A549 (cell line): ENCODE measurements at regions not wholly inside any gene's neighbourhood (a gene's known extent, or its start where the extent isn't known, plus 50 kb on each side); places are given as distances from the start of the nearest gene placed in this dataset.
A peak's percentile ranks its signal among the peaks of the same experiment; 100 is the strongest.

Experiments used
- ATAC-seq, 2 experiments: fragments of 200-7000 bp in 1 of 2; fragments of >200 bp in 1 of 2; cut with Nextera tagmentation in 1 of 2; cut with Tn5 transposase in 1 of 2; 3 replicates each; pipeline versions ENCODE4 v1.8.0 to v1.9.1; 2018 to 2020; ENCODE audit warnings: mild to moderate bottlenecking in 1 of 2, moderate library complexity in 1 of 2
- CTCF ChIA-PET: fragments of 300-600 bp; sonication (Branson Sonifier 250); formaldehyde crosslinking; extraction: SDS; loops from one replicate; lab custom pipeline; 2021; ENCODE audit warnings: antibody characterized with exemption, inconsistent platforms; lab: Yijun Ruan, JAX
- POLR2A ChIA-PET: fragments of 350-600 bp; formaldehyde crosslinking; extraction: SDS; loops from one replicate; lab custom pipeline; 2021; ENCODE audit warnings: antibody characterized with exemption, inconsistent platforms; lab: Yijun Ruan, JAX
- DNase-seq, 2 experiments: peaks; one replicate each; pipeline versions ENCODE4 v3.0.0 to v3.0.0-alpha.2; 2011 to 2016; ENCODE audit warnings: low read depth in 1 of 2, low spot score in 1 of 2
- FAIRE-seq: peaks from 2 replicates; lab custom pipeline; 2011; peaks lifted over from hg19 to GRCh38; lab: Jason Lieb, UNC
- H3K27ac ChIP-seq, 2 experiments: fragments of >200 bp; sonication (Bioruptor Twin); formaldehyde crosslinking; 3 replicates each; pipeline ENCODE4 v1.5.1; 2016 to 2017
- H3K4me1 ChIP-seq: fragments of >200 bp; sonication (Bioruptor Twin); formaldehyde crosslinking; 3 replicates; pipeline ENCODE4 v1.6.1; 2016
- H3K4me2 ChIP-seq: fragments of >200 bp; sonication (Bioruptor Twin); formaldehyde crosslinking; 3 replicates; pipeline ENCODE4 v1.6.1; 2016
- H3K4me3 ChIP-seq: fragments of >200 bp; sonication (Bioruptor Twin); formaldehyde crosslinking; 3 replicates; pipeline ENCODE4 v1.5.1; 2016
- H3K9me3 ChIP-seq: fragments of >200 bp; sonication (Bioruptor Twin); formaldehyde crosslinking; 3 replicates; pipeline ENCODE4 v1.6.1; 2016
- BCL3 ChIP-seq: fragments of >200 bp; sonication (Bioruptor Twin); formaldehyde crosslinking; IDR thresholded peaks from 3 replicates; pipeline ENCODE4 v1.6.1; 2016
- BHLHE40 ChIP-seq: IDR thresholded peaks from 2 replicates; pipeline ENCODE4 v1.6.1; 2012; ENCODE audit warnings: low read depth, low read length, inconsistent platforms
- CBX2 ChIP-seq: fragments of 200-600 bp; sonication (generic); IDR thresholded peaks from 2 replicates; pipeline ENCODE4 v1.6.1; 2016; ENCODE audit warnings: low read depth, mild to moderate bottlenecking, borderline replicate concordance
- CBX8 ChIP-seq: fragments of 200-600 bp; sonication (generic); IDR thresholded peaks from 2 replicates; pipeline ENCODE4 v1.6.1; 2016
- CTCF ChIP-seq: fragments of >200 bp; sonication (Bioruptor Twin); formaldehyde crosslinking; IDR thresholded peaks from 3 replicates; pipeline ENCODE4 v1.5.1; 2016
- ELK1 ChIP-seq: fragments of 150-350 bp; IDR thresholded peaks from 2 replicates; pipeline ENCODE4 v1.6.1; 2014; ENCODE audit warnings: low read depth, mild to moderate bottlenecking, low read length
- FOXS1 ChIP-seq: fragments of 250-450 bp; sonication (Bioruptor Pico); IDR thresholded peaks from 2 replicates; pipeline ENCODE4 v1.5.0; 2020; ENCODE audit warnings: mild to moderate bottlenecking, moderate library complexity
- MAFK ChIP-seq: fragments of 450-650 bp; IDR thresholded peaks from 2 replicates; pipeline ENCODE4 v1.6.1; 2014; ENCODE audit not compliant: partially characterized antibody
- MYC ChIP-seq: IDR thresholded peaks from 2 replicates; pipeline ENCODE4 v1.6.1; 2012; ENCODE audit warnings: mild to moderate bottlenecking, inconsistent platforms, low read length, improper control_type of control experiment, borderline replicate concordance
- NFE2L2 ChIP-seq: fragments of 150-350 bp; conservative IDR thresholded peaks from 2 replicates; pipeline ENCODE4 v1.6.1; 2014; ENCODE audit warnings: low read length
- NPAS2 ChIP-seq: fragments of 250-450 bp; sonication (Bioruptor Pico); IDR thresholded peaks from 2 replicates; pipeline ENCODE4 v1.8.0; 2022; ENCODE audit warnings: mild to moderate bottlenecking, moderate library complexity, borderline replicate concordance
- PBX3 ChIP-seq: IDR thresholded peaks from 2 replicates; pipeline ENCODE4 v1.6.1; 2012
- RAD21 ChIP-seq, 2 experiments: fragments of >200 bp in 1 of 2; sonication (Bioruptor Twin) in 1 of 2; formaldehyde crosslinking in 1 of 2; IDR thresholded peaks in 1 of 2; conservative IDR thresholded peaks in 1 of 2; 2 replicates in 1 of 2; 3 replicates in 1 of 2; pipeline ENCODE4 v1.6.1; 2012 to 2018; ENCODE audit warnings: inconsistent platforms in 1 of 2
- REST ChIP-seq: fragments of 200-600 bp; sonication (generic); IDR thresholded peaks from 2 replicates; pipeline ENCODE4 v1.6.1; 2016; ENCODE audit warnings: antibody characterized with exemption, mild to moderate bottlenecking, moderate library complexity
- RNF2 ChIP-seq: fragments of 200-600 bp; sonication (generic); IDR thresholded peaks from 2 replicates; pipeline ENCODE4 v1.6.1; 2016; ENCODE audit warnings: low read depth, mild to moderate bottlenecking, antibody characterized with exemption, moderate library complexity, borderline replicate concordance
- SREBF2 ChIP-seq: fragments of 450-650 bp; IDR thresholded peaks from 2 replicates; pipeline ENCODE4 v1.6.1; 2014; ENCODE audit warnings: mild to moderate bottlenecking, moderate library complexity
- TFCP2L1 ChIP-seq: fragments of 250-450 bp; sonication (Bioruptor Pico); IDR thresholded peaks from 2 replicates; pipeline ENCODE4 v1.5.0; 2021; ENCODE audit warnings: mild to moderate bottlenecking
- TP53 ChIP-seq: fragments of 250-450 bp; sonication (Bioruptor Pico); IDR thresholded peaks from 2 replicates; pipeline ENCODE4 v1.5.0; 2021; ENCODE audit warnings: mild to moderate bottlenecking, moderate library complexity
- USF2 ChIP-seq: fragments of 450-650 bp; IDR thresholded peaks from 2 replicates; pipeline ENCODE4 v1.6.1; 2014; ENCODE audit warnings: antibody characterized with exemption
- ZSCAN20 ChIP-seq: fragments of 250-450 bp; sonication (Bioruptor Pico); IDR thresholded peaks from 2 replicates; pipeline ENCODE4 v1.8.0; 2022; ENCODE audit warnings: mild to moderate bottlenecking, moderate library complexity
- WGBS: methylation state at CpG from one replicate; pipeline ENCODE4 v1.1.6; 2017; ENCODE audit errors: missing lambda C conversion rate; 5-methylcytosine and 5-hydroxymethylcytosine counted together

GRCh38 chr13:76632401-76633044 lies 253.7 kb downstream of the KCTD12 start:
- no peak for ATAC-seq
- no peak overlapping the region for H3K27ac ChIP-seq
- no peak overlapping the region for H3K4me3 ChIP-seq
- no peak overlapping the region for H3K4me2 ChIP-seq
- CTCF ChIA-PET: no interaction called here
- WGBS: 5% methylated on average over 3 of the region's 3 CpGs
- H3K9me3 ChIP-seq: no peaks in the 10 kb centered on the region
- H3K4me1 ChIP-seq: no peaks in the 10 kb centered on the region
- TF ChIP-seq CBX8 (no peak), REST (peak; percentile 61; the same call in 1 of the 2 replicates), RAD21 (conservative IDR thresholded peaks at IDR 0.05 in 1 of 2, IDR thresholded peaks at IDR 0.05 in 1 of 2) (no peak), CTCF (no peak), RNF2 (no peak), BHLHE40 (no peak), ZSCAN20 (CRISPR knock-in tag) (no peak), MYC (no peak), NFE2L2 (no peak)
- TF ChIP-seq, all 56 proteins: peak for 1
- no peak for FAIRE-seq
- DNase-seq: no peak
- POLR2A ChIA-PET: no interaction called here

GRCh38 chr13:76630629-76631230 lies 255.5 kb downstream of the KCTD12 start:
- FAIRE-seq: no peak
- Histone ChIP-seq H3K9me3 (no peaks in the 10 kb centered on the region), H3K27ac (no peak overlapping the region), H3K4me1 (no peaks in the 10 kb centered on the region), H3K4me3 (no peak overlapping the region), H3K4me2 (no peak overlapping the region)
- WGBS: 4% methylated on average over 5 of the region's 5 CpGs
- no peak for DNase-seq
- CTCF ChIA-PET: interaction anchor here (1.1 kb wide), 1 partner anchor 8 kb away, joined by 4 read pairs; no protein-coding TSS in a partner anchor
- POLR2A ChIA-PET: no interaction called here
- no peak for ATAC-seq
- no peak for TF ChIP-seq FOXS1 (CRISPR knock-in tag)
- no peak for TF ChIP-seq SREBF2
- no peak for TF ChIP-seq BCL3
- no peak for TF ChIP-seq ELK1
- no peak for TF ChIP-seq REST
- no peak for TF ChIP-seq RNF2
- no peak for TF ChIP-seq USF2
- TF ChIP-seq TP53 (CRISPR knock-in tag): no peak
- no peak for TF ChIP-seq PBX3
- no peak for TF ChIP-seq CBX2
- TF ChIP-seq MAFK: no peak
- TF ChIP-seq NPAS2 (CRISPR knock-in tag): no peak
- no peak for TF ChIP-seq TFCP2L1 (CRISPR knock-in tag)
- TF ChIP-seq NFE2L2: no peak
